HEK293 (cell line): ENCODE measurements at regions not wholly inside any gene's neighbourhood (a gene's known extent, or its start where the extent isn't known, plus 50 kb on each side); places are given as distances from the start of the nearest gene placed in this dataset.

Source experiments
- ATF2 ChIP-seq: fragments of 450-650 bp; formaldehyde crosslinking; IDR thresholded peaks from 2 replicates; pipeline ENCODE4 v1.5.1; 2016; ENCODE audit warnings: missing biosample characterization, missing genetic modification characterization, low read depth
- SETDB1 ChIP-seq: IDR thresholded peaks from one replicate; pipeline ENCODE4 v1.6.1; 2017; ENCODE audit warnings: mild to moderate bottlenecking, low read length, moderate library complexity, mixed read lengths; ENCODE audit not compliant: insufficient read length
- ZBTB8A ChIP-seq: fragments of 450-650 bp; formaldehyde crosslinking; IDR thresholded peaks from 2 replicates; pipeline ENCODE4 v1.5.1; 2016; ENCODE audit warnings: missing biosample characterization, missing genetic modification characterization
- ZNF324 ChIP-seq: fragments of 450-650 bp; formaldehyde crosslinking; IDR thresholded peaks from 2 replicates; pipeline ENCODE4 v1.5.1; 2016; ENCODE audit warnings: missing biosample characterization, missing genetic modification characterization
- ZNF629 ChIP-seq: fragments of 450-650 bp; formaldehyde crosslinking; IDR thresholded peaks from 2 replicates; pipeline ENCODE4 v1.5.1; 2017; ENCODE audit warnings: missing biosample characterization, missing genetic modification characterization
- ZNF660 ChIP-seq: fragments of 450-650 bp; IDR thresholded peaks from 2 replicates; pipeline ENCODE4 v1.5.1; 2018; ENCODE audit warnings: missing biosample characterization, mild to moderate bottlenecking, missing genetic modification characterization
- TF ChIP-seq, protein P1 (sequence below): fragments of 450-650 bp; formaldehyde crosslinking; IDR thresholded peaks from 2 replicates; pipeline ENCODE4 v1.5.1; 2016; ENCODE audit warnings: missing biosample characterization, missing genetic modification characterization

GRCh38 chr15:47972738-47973137, 148.1 kb upstream of the SLC24A5 start:
- TF ChIP-seq ZNF324 (tag by site-specific recombination) (no peak), ATF2 (no peak), ZNF629 (tag by site-specific recombination) (no peak), ZBTB8A (tag by site-specific recombination) (no peak), ZNF660 (tag by site-specific recombination) (no peak), SETDB1 (no peak)
- TF ChIP-seq, protein P1, sequence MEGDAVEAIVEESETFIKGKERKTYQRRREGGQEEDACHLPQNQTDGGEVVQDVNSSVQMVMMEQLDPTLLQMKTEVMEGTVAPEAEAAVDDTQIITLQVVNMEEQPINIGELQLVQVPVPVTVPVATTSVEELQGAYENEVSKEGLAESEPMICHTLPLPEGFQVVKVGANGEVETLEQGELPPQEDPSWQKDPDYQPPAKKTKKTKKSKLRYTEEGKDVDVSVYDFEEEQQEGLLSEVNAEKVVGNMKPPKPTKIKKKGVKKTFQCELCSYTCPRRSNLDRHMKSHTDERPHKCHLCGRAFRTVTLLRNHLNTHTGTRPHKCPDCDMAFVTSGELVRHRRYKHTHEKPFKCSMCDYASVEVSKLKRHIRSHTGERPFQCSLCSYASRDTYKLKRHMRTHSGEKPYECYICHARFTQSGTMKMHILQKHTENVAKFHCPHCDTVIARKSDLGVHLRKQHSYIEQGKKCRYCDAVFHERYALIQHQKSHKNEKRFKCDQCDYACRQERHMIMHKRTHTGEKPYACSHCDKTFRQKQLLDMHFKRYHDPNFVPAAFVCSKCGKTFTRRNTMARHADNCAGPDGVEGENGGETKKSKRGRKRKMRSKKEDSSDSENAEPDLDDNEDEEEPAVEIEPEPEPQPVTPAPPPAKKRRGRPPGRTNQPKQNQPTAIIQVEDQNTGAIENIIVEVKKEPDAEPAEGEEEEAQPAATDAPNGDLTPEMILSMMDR (tag by site-specific recombination): no peak
